AG09309 (cell line): ENCODE measurements at regions not wholly inside any gene's neighbourhood (a gene's known extent, or its start where the extent isn't known, plus 50 kb on each side); places are given as distances from the start of the nearest gene placed in this dataset.

Experiments used
- DNase-seq: peaks from one replicate; pipeline ENCODE4 v3.0.0-alpha.2; 2010; ENCODE audit warnings: low read depth
- H3K4me3 ChIP-seq: 2 replicates; pipeline ENCODE4 v1.5.1; 2011; ENCODE audit warnings: mild to moderate bottlenecking, low read depth, low read length, moderate library complexity; ENCODE audit not compliant: control insufficient read depth
- CTCF ChIP-seq: IDR thresholded peaks from 2 replicates; pipeline ENCODE4 v1.5.1; 2011; ENCODE audit warnings: mild to moderate bottlenecking, low read depth, low read length, inconsistent platforms; ENCODE audit not compliant: insufficient read depth, control insufficient read depth; ENCODE audit errors: missing control alignments

GRCh38 chr5:122533825-122534224, 221.8 kb downstream of the SNCAIP start:
- no peak overlapping the region for H3K4me3 ChIP-seq
- no peak for DNase-seq
- no peak for TF ChIP-seq CTCF

- H3K4me3 ChIP-seq: no peak overlapping the region
- no peak for DNase-seq
- no peak for TF ChIP-seq CTCF
Measured at GRCh38 chr5:122534829-122535228, 222.8 kb downstream of the SNCAIP start.

DNA sequence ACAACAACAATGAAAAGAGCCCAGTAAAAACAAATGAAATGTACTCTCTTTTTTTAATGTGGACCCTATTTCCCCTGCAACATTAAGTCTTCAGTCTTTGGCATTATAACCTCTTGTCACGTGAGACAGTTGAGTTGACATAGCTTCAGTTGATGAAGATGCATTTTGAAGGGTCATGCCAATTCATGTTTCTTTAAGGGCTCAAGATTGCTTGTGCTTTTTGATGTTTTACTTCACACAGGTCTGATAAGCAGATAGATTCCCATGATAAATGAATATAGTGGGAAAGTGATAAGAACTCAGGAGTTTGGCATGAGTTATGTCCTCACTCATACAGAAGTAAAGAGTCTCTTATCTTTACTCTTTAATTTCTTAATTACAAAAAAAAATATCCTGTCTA, 229.4 kb downstream of the SNCAIP start:
- H3K4me3 ChIP-seq: no peak overlapping the region
- no peak for TF ChIP-seq CTCF
- no peak for DNase-seq

- no peak overlapping the region for H3K4me3 ChIP-seq
- no peak for DNase-seq
- TF ChIP-seq CTCF: no peak
Measured at GRCh38 chr5:122545986-122546385, 228.9 kb upstream of the SNX2 start.

DNA sequence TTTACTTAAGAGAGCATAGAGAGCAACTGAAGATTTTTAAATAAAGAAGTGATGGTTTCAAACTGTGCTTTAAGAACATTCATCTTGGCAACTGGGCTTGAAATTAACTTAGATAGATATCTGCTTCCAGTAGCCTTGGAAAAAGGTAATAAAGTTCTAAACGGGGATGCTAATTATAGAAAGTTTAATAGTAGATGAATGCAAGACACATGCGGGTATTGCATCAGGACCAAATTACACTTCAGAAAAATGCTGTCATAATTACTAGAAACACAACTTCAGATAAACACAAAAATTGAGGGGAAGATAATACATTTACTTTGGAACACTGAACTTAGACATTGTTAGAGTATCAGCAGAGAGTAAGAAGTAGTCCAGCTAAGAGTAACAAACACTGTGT, 227.7 kb upstream of the SNX2 start:
- H3K4me3 ChIP-seq: no peak overlapping the region
- no peak for TF ChIP-seq CTCF
- DNase-seq: no peak

DNA sequence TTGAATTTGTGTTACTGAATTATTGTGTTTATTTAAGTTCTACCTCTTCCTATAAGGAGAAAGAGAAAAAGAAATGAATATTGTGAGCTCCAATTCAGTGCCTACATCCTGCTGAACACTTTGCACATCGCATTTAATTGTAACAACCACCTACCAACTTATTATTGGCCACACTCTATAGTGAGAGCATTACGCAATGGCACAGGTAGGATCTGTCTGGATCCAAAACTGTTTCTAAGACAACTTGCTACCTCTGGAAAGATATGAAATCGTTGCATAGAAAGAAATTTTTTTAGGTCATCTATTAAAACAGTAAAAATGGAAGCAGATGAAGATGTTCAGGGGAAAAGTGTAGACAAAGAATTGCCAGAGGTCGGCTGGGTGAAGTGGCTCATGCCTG, 227.2 kb upstream of the SNX2 start:
- DNase-seq: no peak
- H3K4me3 ChIP-seq: no peak overlapping the region
- no peak for TF ChIP-seq CTCF

- no peak for DNase-seq
- H3K4me3 ChIP-seq: no peak overlapping the region
- TF ChIP-seq CTCF: no peak
Measured at GRCh38 chr5:122559676-122560075, 215.2 kb upstream of the SNX2 start.
